OCI-LY3 (cell line): ENCODE measurements at regions not wholly inside any gene's neighbourhood (a gene's known extent, or its start where the extent isn't known, plus 50 kb on each side); places are given as distances from the start of the nearest gene placed in this dataset.
"Not testable (repeated sequence)": the region's sequence is repeated elsewhere in the genome, so short reads cannot be mapped to it uniquely, and the experiment has no call there.

Experiments used
- H2AFZ ChIP-seq: fragments of 200-600, 300-600 bp; shearing (Covaris generic); 2 replicates; pipeline ENCODE4 v1.6.0; 2014; ENCODE audit warnings: antibody characterized with exemption, low read depth, low read length
- H3K27ac ChIP-seq: fragments of 200-600, 300-600 bp; sonication (generic); 2 replicates; pipeline ENCODE4 v1.5.1; 2014; ENCODE audit warnings: mild to moderate bottlenecking, low read length, moderate library complexity, mixed read lengths
- H3K27me3 ChIP-seq: fragments of 200-600, 300-600 bp; sonication (generic); 2 replicates; pipeline ENCODE4 v1.6.1; 2014; ENCODE audit warnings: low read depth, low read length, mixed read lengths
- H3K36me3 ChIP-seq: fragments of 200-600, 300-600 bp; sonication (generic); replicated peaks from 2 replicates; pipeline ENCODE3; 2014; ENCODE audit warnings: low read depth, low read length, mixed read lengths
- H3K4me1 ChIP-seq: fragments of 300-600, 200-600 bp; sonication (generic); 2 replicates; pipeline ENCODE4 v1.6.1; 2014; ENCODE audit warnings: low read length, mixed read lengths
- H3K4me2 ChIP-seq: fragments of 200-600, 300-600 bp; sonication (generic); 2 replicates; pipeline ENCODE4 v1.6.1; 2014; ENCODE audit warnings: low read length, mixed read lengths
- H3K4me3 ChIP-seq: fragments of 300-600, 200-600 bp; sonication (generic); 2 replicates; pipeline ENCODE4 v1.5.1; 2014; ENCODE audit warnings: antibody characterized with exemption, mild to moderate bottlenecking, low read length, moderate library complexity
- H3K79me2 ChIP-seq: fragments of 300-600, 200-600 bp; shearing (Covaris generic); 2 replicates; pipeline ENCODE4 v1.6.1; 2014; ENCODE audit warnings: mild to moderate bottlenecking, low read length, mixed read lengths
- H3K9ac ChIP-seq: fragments of 300-600, 200-600 bp; shearing (Covaris generic); 2 replicates; pipeline ENCODE4 v1.6.0; 2014; ENCODE audit warnings: mild to moderate bottlenecking, low read length, moderate library complexity
- H3K9me3 ChIP-seq: fragments of 200-600, 300-600 bp; shearing (Covaris generic); 2 replicates; pipeline ENCODE4 v1.6.1; 2014; ENCODE audit warnings: low read length, mixed read lengths; ENCODE audit not compliant: insufficient read depth
- H4K20me1 ChIP-seq: fragments of 200-600, 300-600 bp; sonication (generic); 2 replicates; pipeline ENCODE4 v1.6.1; 2016; ENCODE audit warnings: low read length, mixed read lengths; ENCODE audit not compliant: insufficient read depth
- EZH2phosphoT487 ChIP-seq: fragments of 200-600 bp; shearing (Covaris generic); IDR thresholded peaks from 2 replicates; pipeline ENCODE4 v1.6.1; 2018; ENCODE audit warnings: antibody characterized with exemption, mixed run types, low read depth
- TF ChIP-seq, protein P1 (sequence below): fragments of 200-600, 300-600 bp; sonication (generic); IDR thresholded peaks from 2 replicates; pipeline ENCODE4 v1.5.1; 2014; ENCODE audit warnings: antibody characterized with exemption, low read length, low read depth

DNA sequence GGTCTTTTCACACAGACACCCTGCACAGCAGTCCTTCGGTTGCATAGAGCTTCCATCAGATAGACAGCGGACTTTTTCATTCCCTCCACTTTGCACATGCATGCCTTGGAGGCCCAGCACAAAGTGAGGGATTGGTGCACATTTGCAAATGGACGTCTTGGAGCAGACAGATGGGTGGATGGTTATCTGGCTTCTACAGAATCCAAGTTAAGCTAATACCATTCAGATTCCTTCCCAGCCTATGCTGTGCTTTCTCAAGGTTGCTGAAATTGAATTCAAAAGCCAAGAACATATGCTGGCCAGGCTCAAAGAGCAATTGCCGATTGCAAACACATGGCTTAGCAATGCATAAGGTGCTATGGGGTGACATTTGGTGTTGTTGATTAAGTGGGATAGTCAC lies 186.4 kb downstream of the VAPA start:
- TF ChIP-seq EZH2phosphoT487: no peak
- TF ChIP-seq, protein P1, sequence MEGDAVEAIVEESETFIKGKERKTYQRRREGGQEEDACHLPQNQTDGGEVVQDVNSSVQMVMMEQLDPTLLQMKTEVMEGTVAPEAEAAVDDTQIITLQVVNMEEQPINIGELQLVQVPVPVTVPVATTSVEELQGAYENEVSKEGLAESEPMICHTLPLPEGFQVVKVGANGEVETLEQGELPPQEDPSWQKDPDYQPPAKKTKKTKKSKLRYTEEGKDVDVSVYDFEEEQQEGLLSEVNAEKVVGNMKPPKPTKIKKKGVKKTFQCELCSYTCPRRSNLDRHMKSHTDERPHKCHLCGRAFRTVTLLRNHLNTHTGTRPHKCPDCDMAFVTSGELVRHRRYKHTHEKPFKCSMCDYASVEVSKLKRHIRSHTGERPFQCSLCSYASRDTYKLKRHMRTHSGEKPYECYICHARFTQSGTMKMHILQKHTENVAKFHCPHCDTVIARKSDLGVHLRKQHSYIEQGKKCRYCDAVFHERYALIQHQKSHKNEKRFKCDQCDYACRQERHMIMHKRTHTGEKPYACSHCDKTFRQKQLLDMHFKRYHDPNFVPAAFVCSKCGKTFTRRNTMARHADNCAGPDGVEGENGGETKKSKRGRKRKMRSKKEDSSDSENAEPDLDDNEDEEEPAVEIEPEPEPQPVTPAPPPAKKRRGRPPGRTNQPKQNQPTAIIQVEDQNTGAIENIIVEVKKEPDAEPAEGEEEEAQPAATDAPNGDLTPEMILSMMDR: no peak
- no peak overlapping the region for H3K27ac ChIP-seq
- H3K4me3 ChIP-seq: no peak overlapping the region
- H3K4me1 ChIP-seq: no peaks in the 10 kb centered on the region
- H3K36me3 ChIP-seq: no peaks in the 10 kb centered on the region
- no peak overlapping the region for H2AFZ ChIP-seq
- H3K9me3 ChIP-seq: no peaks in the 10 kb centered on the region
- no peak overlapping the region for H3K4me2 ChIP-seq
- H3K79me2 ChIP-seq: no peaks in the 10 kb centered on the region
- no peaks in the 10 kb centered on the region for H4K20me1 ChIP-seq
- no peaks in the 10 kb centered on the region for H3K27me3 ChIP-seq
- H3K9ac ChIP-seq: no peak overlapping the region

DNA sequence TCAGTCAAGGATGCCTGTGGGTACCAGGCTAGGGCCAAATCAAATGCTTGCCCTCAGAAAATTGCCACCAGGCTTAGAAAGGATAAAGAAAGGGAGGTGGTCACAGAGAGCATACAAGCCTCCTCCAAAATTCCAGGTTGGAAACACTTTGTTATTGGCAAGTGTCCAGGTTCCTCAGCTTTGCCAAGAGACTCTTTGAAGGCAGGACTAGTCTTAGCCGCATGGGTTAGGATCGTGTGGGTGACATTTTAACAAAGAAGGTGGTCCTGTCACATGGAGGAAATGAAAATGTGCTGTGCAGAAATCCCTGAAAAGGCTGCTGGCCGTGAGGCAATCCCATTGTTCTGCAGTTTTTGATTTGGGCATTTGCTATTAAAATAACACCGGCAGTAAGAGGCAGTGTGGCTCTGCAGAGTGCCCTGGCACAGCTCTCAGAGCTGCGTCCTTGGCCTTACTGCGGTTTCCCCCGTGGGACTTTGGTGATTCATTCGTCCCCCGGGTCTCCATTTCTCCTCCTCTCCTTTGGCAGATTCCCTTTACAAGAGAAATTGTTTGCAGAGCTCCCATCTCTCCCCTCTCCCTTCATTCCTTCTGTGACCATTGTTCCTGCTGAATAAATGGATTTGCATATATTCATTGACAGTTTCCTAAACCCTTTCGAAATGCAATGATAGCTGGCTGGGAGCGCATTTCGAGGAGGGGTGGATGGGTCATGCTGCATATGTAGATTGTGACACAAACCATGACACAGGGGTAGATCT lies 187.3 kb downstream of the VAPA start:
- Histone ChIP-seq H4K20me1 (no peaks in the 10 kb centered on the region), H3K27me3 (no peaks in the 10 kb centered on the region), H3K79me2 (no peaks in the 10 kb centered on the region), H3K4me1 (no peaks in the 10 kb centered on the region), H3K27ac (no peak overlapping the region), H2AFZ (no peak overlapping the region), H3K9me3 (no peaks in the 10 kb centered on the region), H3K4me3 (no peak overlapping the region), H3K4me2 (no peak overlapping the region), H3K9ac (no peak overlapping the region), H3K36me3 (no peaks in the 10 kb centered on the region)
- TF ChIP-seq EZH2phosphoT487: no peak
- TF ChIP-seq, protein P1: no peak

DNA sequence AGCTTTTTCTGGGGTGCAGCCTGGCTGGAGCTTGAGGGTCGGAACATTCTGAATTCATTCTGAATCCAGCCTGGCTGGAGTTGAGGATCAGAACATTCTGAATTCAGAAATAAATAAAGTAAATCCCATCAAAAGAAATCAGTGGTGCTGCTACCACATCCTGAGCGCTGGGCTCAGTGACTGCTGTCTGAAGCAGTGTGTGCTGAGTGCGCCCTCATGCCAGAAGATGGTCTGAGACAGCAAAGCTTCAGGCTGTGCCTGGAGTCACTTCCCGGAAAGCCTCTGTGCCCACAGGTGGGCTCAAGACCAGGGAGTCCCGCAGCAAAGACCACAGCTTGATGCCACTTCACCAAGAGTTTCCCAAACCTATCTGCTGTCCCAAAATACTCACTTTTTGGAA lies 187.9 kb downstream of the VAPA start:
- no peaks in the 10 kb centered on the region for H3K79me2 ChIP-seq
- H4K20me1 ChIP-seq: no peaks in the 10 kb centered on the region
- H3K4me1 ChIP-seq: no peaks in the 10 kb centered on the region
- H3K27me3 ChIP-seq: no peaks in the 10 kb centered on the region
- TF ChIP-seq, protein P1: no peak
- TF ChIP-seq EZH2phosphoT487: no peak
- no peak overlapping the region for H3K4me2 ChIP-seq
- no peak overlapping the region for H3K4me3 ChIP-seq
- no peak overlapping the region for H3K27ac ChIP-seq
- no peak overlapping the region for H3K9ac ChIP-seq
- H3K36me3 ChIP-seq: no peaks in the 10 kb centered on the region
- H2AFZ ChIP-seq: no peak overlapping the region
- no peaks in the 10 kb centered on the region for H3K9me3 ChIP-seq

DNA sequence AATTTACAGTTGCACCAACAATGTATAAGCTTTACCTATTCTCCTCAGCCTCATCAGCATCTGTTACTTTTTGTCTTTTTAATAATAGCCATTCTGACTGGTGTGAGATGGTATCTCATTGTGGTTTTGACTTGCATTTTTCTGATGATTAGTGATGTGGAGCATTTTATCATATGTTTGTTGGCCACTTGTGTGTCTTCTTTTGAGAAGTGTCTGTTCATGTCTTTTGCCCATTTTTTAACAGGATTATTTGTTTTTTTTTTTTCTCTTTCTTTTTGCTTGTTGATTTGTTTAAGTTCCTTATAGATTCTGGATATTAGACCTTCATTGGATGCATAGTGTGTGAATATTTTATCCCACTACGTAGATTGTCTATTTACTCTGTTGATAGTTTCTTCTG lies 191.3 kb downstream of the VAPA start:
- not testable (repeated sequence) for H3K27ac ChIP-seq, H3K27me3 ChIP-seq, H3K4me2 ChIP-seq, H3K4me3 ChIP-seq, H3K79me2 ChIP-seq, H4K20me1 ChIP-seq, H3K36me3 ChIP-seq, H3K4me1 ChIP-seq, H2AFZ ChIP-seq, H3K9me3 ChIP-seq, H3K9ac ChIP-seq
